ENCODE measurements at regions not wholly inside any gene's neighbourhood (a gene's known extent, or its start where the extent isn't known, plus 50 kb on each side); places are given as distances from the start of the nearest gene placed in this dataset.

DNA sequence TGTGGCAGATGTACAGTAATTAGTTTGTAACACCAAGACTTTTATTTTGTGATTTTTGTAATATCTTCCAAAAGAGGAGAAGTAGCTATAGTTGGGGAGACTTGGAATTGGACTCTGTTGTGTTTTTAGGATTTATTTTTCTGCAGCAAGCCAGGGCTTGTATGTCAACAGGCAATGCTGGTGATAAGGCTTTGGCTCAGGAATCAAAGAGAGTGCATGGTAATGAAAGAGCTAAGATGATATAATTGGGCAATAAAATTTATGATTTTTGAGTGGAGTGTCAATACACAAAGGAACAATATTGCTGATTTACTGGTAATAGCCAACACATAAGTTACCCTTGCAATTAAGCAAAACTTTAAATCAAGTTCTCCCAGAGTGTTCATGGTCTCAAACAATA is 452.9 kb downstream of the TMEM135 start:
- Histone ChIP-seq H3K27ac (ENCODE audit: low read length) (no peak overlapping the region), H3K9me2 (replicated peaks; ENCODE audit: low read length) (no peaks in the 10 kb centered on the region), H3K36me3 (ENCODE audit: low read depth, low read length) (no peaks in the 10 kb centered on the region), H3K4me1 (ENCODE audit: insufficient read depth, low read length) (no peaks in the 10 kb centered on the region), H3K9me3 (ENCODE audit: low read length) (no peaks in the 10 kb centered on the region), H3F3A (ENCODE audit: low read length, unreplicated experiment) (no peaks in the 10 kb centered on the region), H3K79me2 (ENCODE audit: low read length) (no peaks in the 10 kb centered on the region), H3K4me3 (ENCODE audit: low read length) (no peak overlapping the region), H3K9ac (ENCODE audit: low read length) (no peak overlapping the region), H3K4me2 (ENCODE audit: low read length) (no peak overlapping the region), H4K20me1 (ENCODE audit: low read length) (no peaks in the 10 kb centered on the region), H2AFZ (ENCODE audit: low read length) (no peak overlapping the region), H3K27me3 (ENCODE audit: low read length) (no peaks in the 10 kb centered on the region)
- TF ChIP-seq EZH2 (IDR thresholded peaks at IDR 0.05; ENCODE audit: low read length, unreplicated experiment) = no peak
- TF ChIP-seq, protein P1, sequence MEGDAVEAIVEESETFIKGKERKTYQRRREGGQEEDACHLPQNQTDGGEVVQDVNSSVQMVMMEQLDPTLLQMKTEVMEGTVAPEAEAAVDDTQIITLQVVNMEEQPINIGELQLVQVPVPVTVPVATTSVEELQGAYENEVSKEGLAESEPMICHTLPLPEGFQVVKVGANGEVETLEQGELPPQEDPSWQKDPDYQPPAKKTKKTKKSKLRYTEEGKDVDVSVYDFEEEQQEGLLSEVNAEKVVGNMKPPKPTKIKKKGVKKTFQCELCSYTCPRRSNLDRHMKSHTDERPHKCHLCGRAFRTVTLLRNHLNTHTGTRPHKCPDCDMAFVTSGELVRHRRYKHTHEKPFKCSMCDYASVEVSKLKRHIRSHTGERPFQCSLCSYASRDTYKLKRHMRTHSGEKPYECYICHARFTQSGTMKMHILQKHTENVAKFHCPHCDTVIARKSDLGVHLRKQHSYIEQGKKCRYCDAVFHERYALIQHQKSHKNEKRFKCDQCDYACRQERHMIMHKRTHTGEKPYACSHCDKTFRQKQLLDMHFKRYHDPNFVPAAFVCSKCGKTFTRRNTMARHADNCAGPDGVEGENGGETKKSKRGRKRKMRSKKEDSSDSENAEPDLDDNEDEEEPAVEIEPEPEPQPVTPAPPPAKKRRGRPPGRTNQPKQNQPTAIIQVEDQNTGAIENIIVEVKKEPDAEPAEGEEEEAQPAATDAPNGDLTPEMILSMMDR (conservative IDR thresholded peaks at IDR 0.05; ENCODE audit: low read depth, low read length) = no peak
- TF ChIP-seq EZH2phosphoT487 (IDR thresholded peaks at IDR 0.05; ENCODE audit: borderline replicate concordance, low read length) = no peak
- DNase-seq (no peak), ATAC-seq (no peak)
- ChIA-PET CTCF (no interaction called here), POLR2A (ENCODE audit: unreplicated experiment) (no interaction called here)
- intact Hi-C loops (cut with micrococcal nuclease) = no loop called here
- BruUV-seq (replicated peaks) = no TSS peak

DNA sequence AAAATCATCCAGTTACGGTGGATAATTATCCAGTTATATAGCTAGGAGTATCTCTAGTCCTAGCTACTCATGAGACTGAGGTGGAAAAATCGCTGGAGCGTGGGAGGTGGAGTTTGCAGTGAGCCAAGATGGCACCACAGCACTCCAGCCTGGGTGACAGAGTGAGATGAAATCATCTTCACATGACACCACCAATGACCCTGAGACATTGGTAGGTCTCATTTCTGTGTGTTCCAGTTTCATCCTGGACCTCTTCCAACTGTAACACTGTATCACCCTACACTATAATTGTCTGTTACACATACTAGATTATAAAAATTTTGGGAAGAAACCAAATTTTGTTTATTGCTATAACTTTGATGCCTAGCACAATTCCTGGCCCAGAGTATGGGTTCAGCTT is 446.8 kb downstream of the TMEM135 start:
- no peaks in the 10 kb centered on the region for H4K20me1 ChIP-seq (ENCODE audit: low read length)
- no peaks in the 10 kb centered on the region for H3K27me3 ChIP-seq (ENCODE audit: low read length)
- no peaks in the 10 kb centered on the region for H3K36me3 ChIP-seq (ENCODE audit: low read depth, low read length)
- H3K79me2 ChIP-seq (ENCODE audit: low read length) = no peaks in the 10 kb centered on the region
- H3K9me2 ChIP-seq (replicated peaks; ENCODE audit: low read length) = no peaks in the 10 kb centered on the region; the same call in 1 of the 2 replicates
- no peaks in the 10 kb centered on the region for H3F3A ChIP-seq (ENCODE audit: low read length, unreplicated experiment)
- intact Hi-C loops (cut with micrococcal nuclease) = no loop called here
- DNase-seq (no peak), ATAC-seq (no peak)
- BruUV-seq (replicated peaks) = no TSS peak
- ChIA-PET POLR2A (ENCODE audit: unreplicated experiment) (no interaction called here), CTCF (no interaction called here)
- TF ChIP-seq, protein P1 (conservative IDR thresholded peaks at IDR 0.05; ENCODE audit: low read depth, low read length) = no peak
- no peak for TF ChIP-seq EZH2 (IDR thresholded peaks at IDR 0.05; ENCODE audit: low read length, unreplicated experiment)
- TF ChIP-seq EZH2phosphoT487 (IDR thresholded peaks at IDR 0.05; ENCODE audit: borderline replicate concordance, low read length) = no peak
- H3K4me2 ChIP-seq (ENCODE audit: low read length) = no peak overlapping the region
- no peaks in the 10 kb centered on the region for H3K9me3 ChIP-seq (ENCODE audit: low read length)
- no peak overlapping the region for H3K4me3 ChIP-seq (ENCODE audit: low read length)
- no peak overlapping the region for H3K9ac ChIP-seq (ENCODE audit: low read length)
- H2AFZ ChIP-seq (ENCODE audit: low read length) = no peak overlapping the region
- no peaks in the 10 kb centered on the region for H3K4me1 ChIP-seq (ENCODE audit: insufficient read depth, low read length)
- H3K27ac ChIP-seq (ENCODE audit: low read length) = no peak overlapping the region

DNA sequence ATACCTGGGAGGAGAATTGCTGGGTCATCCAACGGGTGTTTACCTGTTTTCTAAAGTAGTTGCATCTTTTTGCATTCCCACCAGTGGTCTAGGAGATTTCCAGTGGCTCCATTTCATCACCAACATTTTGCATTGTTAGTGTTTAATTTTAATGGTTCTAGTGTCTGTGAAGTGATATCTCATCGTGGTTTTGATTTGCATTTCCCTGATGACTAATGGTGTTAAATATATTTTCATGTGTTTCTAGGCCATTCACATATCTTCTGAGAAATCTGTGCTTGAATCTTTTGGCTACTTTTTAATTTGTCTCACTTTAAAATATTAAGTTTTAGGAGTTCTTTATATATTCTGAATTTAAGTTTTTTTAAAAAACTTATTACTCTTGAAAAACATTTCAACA is 439.6 kb downstream of the TMEM135 start:
- Histone ChIP-seq H3K9ac (ENCODE audit: low read length) (no peak overlapping the region), H2AFZ (ENCODE audit: low read length) (no peak overlapping the region), H3K4me2 (ENCODE audit: low read length) (no peak overlapping the region), H4K20me1 (ENCODE audit: low read length) (no peaks in the 10 kb centered on the region), H3K4me1 (ENCODE audit: insufficient read depth, low read length) (peaks cover 12% of the 10 kb centered on the region), H3K9me2 (replicated peaks; ENCODE audit: low read length) (no peaks in the 10 kb centered on the region), H3F3A (ENCODE audit: low read length, unreplicated experiment) (no peaks in the 10 kb centered on the region), H3K27me3 (ENCODE audit: low read length) (no peaks in the 10 kb centered on the region), H3K27ac (ENCODE audit: low read length) (no peak overlapping the region), H3K36me3 (ENCODE audit: low read depth, low read length) (no peaks in the 10 kb centered on the region), H3K4me3 (ENCODE audit: low read length) (no peak overlapping the region), H3K9me3 (ENCODE audit: low read length) (no peaks in the 10 kb centered on the region), H3K79me2 (ENCODE audit: low read length) (no peaks in the 10 kb centered on the region)
- no TSS peak for BruUV-seq (replicated peaks)
- CTCF ChIA-PET = interaction anchor here (0.8 kb wide), 1 partner anchor 442 kb away, joined by 5 read pairs; no protein-coding TSS in a partner anchor
- DNase-seq = no peak
- intact Hi-C loops (cut with micrococcal nuclease) = no loop called here
- TF ChIP-seq EZH2phosphoT487 (IDR thresholded peaks at IDR 0.05; ENCODE audit: borderline replicate concordance, low read length) (no peak), EZH2 (IDR thresholded peaks at IDR 0.05; ENCODE audit: low read length, unreplicated experiment) (no peak)
- TF ChIP-seq, protein P1 (conservative IDR thresholded peaks at IDR 0.05; ENCODE audit: low read depth, low read length) = no peak
- POLR2A ChIA-PET (ENCODE audit: unreplicated experiment) = no interaction called here
- ATAC-seq = no peak

Data from PC-3 (cell line).